ENCODE measurements at regions not wholly inside any gene's neighbourhood (a gene's known extent, or its start where the extent isn't known, plus 50 kb on each side); places are given as distances from the start of the nearest gene placed in this dataset.

- DNase-seq (ENCODE audit: low read depth): no peak
- H3K4me3 ChIP-seq (ENCODE audit: low read depth, low read length): no peak overlapping the region
- TF ChIP-seq CTCF (IDR thresholded peaks at IDR 0.05; ENCODE audit: insufficient read depth, low read depth, low read length): no peak
These were observed 613.3 kb upstream of the GOLIM4 start for GRCh38 chr3:168709073-168709472.

- H3K4me3 ChIP-seq (ENCODE audit: low read depth, low read length): no peak overlapping the region
- no peak for DNase-seq (ENCODE audit: low read depth)
These were observed 612.2 kb upstream of the GOLIM4 start for GRCh38 chr3:168707900-168708299.

GRCh38 chr3:168705412-168705811 is 609.7 kb upstream of the GOLIM4 start:
- no peak overlapping the region for H3K4me3 ChIP-seq (ENCODE audit: low read depth, low read length)
- no peak for TF ChIP-seq CTCF (IDR thresholded peaks at IDR 0.05; ENCODE audit: insufficient read depth, low read depth, low read length)
- no peak for DNase-seq (ENCODE audit: low read depth)

More at GRCh38 chr3:168707900-168708299, 612.2 kb upstream of the GOLIM4 start:
- no peak for TF ChIP-seq CTCF (IDR thresholded peaks at IDR 0.05; ENCODE audit: insufficient read depth, low read depth, low read length)

GRCh38 chr3:168696051-168696450 is 600.3 kb upstream of the GOLIM4 start:
- TF ChIP-seq CTCF (IDR thresholded peaks at IDR 0.05; ENCODE audit: insufficient read depth, low read depth, low read length): no peak
- no peak overlapping the region for H3K4me3 ChIP-seq (ENCODE audit: low read depth, low read length)
- DNase-seq (ENCODE audit: low read depth): no peak

- TF ChIP-seq CTCF (IDR thresholded peaks at IDR 0.05; ENCODE audit: insufficient read depth, low read depth, low read length): no peak
- H3K4me3 ChIP-seq (ENCODE audit: low read depth, low read length): no peak overlapping the region
- no peak for DNase-seq (ENCODE audit: low read depth)
These were observed 598.1 kb upstream of the GOLIM4 start for GRCh38 chr3:168693870-168694269.

- no peak for TF ChIP-seq CTCF (IDR thresholded peaks at IDR 0.05; ENCODE audit: insufficient read depth, low read depth, low read length)
- no peak overlapping the region for H3K4me3 ChIP-seq (ENCODE audit: low read depth, low read length)
- DNase-seq (ENCODE audit: low read depth): no peak
These were observed 592.5 kb upstream of the GOLIM4 start for GRCh38 chr3:168688267-168688666.

GRCh38 chr3:168684519-168684918 is 588.8 kb upstream of the GOLIM4 start:
- TF ChIP-seq CTCF (IDR thresholded peaks at IDR 0.05; ENCODE audit: insufficient read depth, low read depth, low read length): no peak
- no peak for DNase-seq (ENCODE audit: low read depth)
- no peak overlapping the region for H3K4me3 ChIP-seq (ENCODE audit: low read depth, low read length)

Data from fibroblast of villous mesenchyme (primary cell).